IMR-90 (cell line): ENCODE measurements at regions not wholly inside any gene's neighbourhood (a gene's known extent, or its start where the extent isn't known, plus 50 kb on each side); places are given as distances from the start of the nearest gene placed in this dataset.
A peak's percentile ranks its signal among the peaks of the same experiment; 100 is the strongest.

ENCODE experiments used
- ATAC-seq: fragments of 200-7000 bp; cut with Tn5 transposase; 2 replicates; pipeline ENCODE4 v1.9.1; 2020; ENCODE audit warnings: low read depth, mild to moderate bottlenecking, moderate library complexity
- BruUV-seq: library from RNA; stranded (reverse); fragments of 400-500 nt; replicated peaks from 2 replicates; lab custom pipeline; 2021; lab: Mats Ljungman, UMichigan
- CTCF ChIA-PET: fragments of 300-600 bp; formaldehyde crosslinking; extraction: SDS; loops from one replicate; lab custom pipeline; 2021; ENCODE audit warnings: antibody characterized with exemption; lab: Yijun Ruan, JAX
- POLR2A ChIA-PET: fragments of 300-600 bp; sonication (Branson Sonifier 250); formaldehyde crosslinking; loops from one replicate; lab custom pipeline; 2022; ENCODE audit warnings: antibody characterized with exemption; ENCODE audit not compliant: unreplicated experiment; lab: Charles Lee
- DNase-seq: peaks from one replicate; pipeline ENCODE4 v3.0.0; 2013
- H2AFZ ChIP-seq: replicated peaks from 2 replicates; pipeline ENCODE3; 2013; ENCODE audit warnings: low read length, mild to moderate bottlenecking; ENCODE audit not compliant: poor library complexity
- H2AK5ac ChIP-seq: 2 replicates; pipeline ENCODE4 v1.6.1; 2013; ENCODE audit warnings: low read depth, low read length, inconsistent platforms
- H2AK9ac ChIP-seq: replicated peaks from 2 replicates; pipeline ENCODE3; 2013; ENCODE audit warnings: mild to moderate bottlenecking, low read depth, low read length, moderate library complexity; ENCODE audit not compliant: poor library complexity
- H2BK120ac ChIP-seq: 2 replicates; pipeline ENCODE4 v1.6.1; 2013; ENCODE audit warnings: low read depth, low read length, inconsistent platforms
- H2BK15ac ChIP-seq: 3 replicates; pipeline ENCODE4 v1.6.1; 2013; ENCODE audit warnings: low read depth, low read length, inconsistent platforms
- H2BK20ac ChIP-seq: 2 replicates; pipeline ENCODE4 v1.6.1; 2013; ENCODE audit warnings: low read depth, mild to moderate bottlenecking, inconsistent platforms, low read length, moderate library complexity
- H2BK5ac ChIP-seq: 2 replicates; pipeline ENCODE4 v1.6.1; 2013; ENCODE audit warnings: mild to moderate bottlenecking, low read depth, low read length, inconsistent platforms; ENCODE audit not compliant: poor library complexity, severe bottlenecking
- H3K14ac ChIP-seq: replicated peaks from 2 replicates; pipeline ENCODE4 v1.6.1; 2013; ENCODE audit warnings: low read depth, low read length, inconsistent platforms
- H3K18ac ChIP-seq: 2 replicates; pipeline ENCODE4 v1.6.1; 2013; ENCODE audit warnings: low read depth, low read length, control low read depth
- H3K23ac ChIP-seq: 2 replicates; pipeline ENCODE4 v1.6.1; 2013; ENCODE audit warnings: low read depth, low read length, inconsistent platforms
- H3K27ac ChIP-seq: 2 replicates; pipeline ENCODE4 v1.5.1; 2013; ENCODE audit warnings: mild to moderate bottlenecking, control low read depth, low read length; ENCODE audit not compliant: insufficient read depth
- H3K27me3 ChIP-seq: 2 replicates; pipeline ENCODE4 v1.6.1; 2013; ENCODE audit warnings: low read length; ENCODE audit not compliant: control insufficient read depth, insufficient read depth
- H3K36me3 ChIP-seq: 2 replicates; pipeline ENCODE4 v1.6.1; 2013; ENCODE audit warnings: low read length, mixed read lengths; ENCODE audit not compliant: control insufficient read depth, insufficient read depth
- H3K4ac ChIP-seq: 2 replicates; pipeline ENCODE4 v1.6.1; 2013; ENCODE audit warnings: low read depth, low read length, inconsistent platforms
- H3K4me1 ChIP-seq: 2 replicates; pipeline ENCODE4 v1.6.1; 2013; ENCODE audit warnings: low read length, mixed read lengths; ENCODE audit not compliant: control insufficient read depth, insufficient read depth
- H3K4me2 ChIP-seq: 2 replicates; pipeline ENCODE4 v1.6.1; 2013; ENCODE audit warnings: low read depth, mild to moderate bottlenecking, control low read depth, low read length, moderate library complexity
- H3K4me3 ChIP-seq: 2 replicates; pipeline ENCODE4 v1.5.1; 2013; ENCODE audit warnings: low read depth, mild to moderate bottlenecking, control low read depth, low read length, moderate library complexity; ENCODE audit not compliant: insufficient read depth
- H3K56ac ChIP-seq: 2 replicates; pipeline ENCODE4 v1.6.1; 2013; ENCODE audit warnings: low read length, inconsistent platforms; ENCODE audit not compliant: insufficient read depth; ENCODE audit errors: extremely low read depth
- H3K79me1 ChIP-seq, 2 experiments: 2 replicates each; pipeline ENCODE4 v1.6.1; 2013; ENCODE audit warnings: low read length in 2 of 2, inconsistent platforms in 1 of 2, low read depth in 1 of 2
- H3K9ac ChIP-seq: 2 replicates; pipeline ENCODE4 v1.6.1; 2013; ENCODE audit warnings: low read depth, low read length, control low read depth
- H3K9me1 ChIP-seq: 2 replicates; pipeline ENCODE4 v1.6.1; 2013; ENCODE audit warnings: low read length, inconsistent platforms; ENCODE audit not compliant: insufficient read depth
- H3K9me3 ChIP-seq: 2 replicates; pipeline ENCODE4 v1.6.1; 2013; ENCODE audit warnings: low read length; ENCODE audit not compliant: control insufficient read depth, insufficient read depth
- H4K20me1 ChIP-seq: 2 replicates; pipeline ENCODE4 v1.6.1; 2013; ENCODE audit warnings: low read length, inconsistent platforms; ENCODE audit not compliant: insufficient read depth
- H4K5ac ChIP-seq: 2 replicates; pipeline ENCODE4 v1.6.1; 2013; ENCODE audit warnings: mild to moderate bottlenecking, low read depth, low read length, control low read depth
- H4K8ac ChIP-seq, 2 experiments: 2 replicates each; pipeline ENCODE4 v1.6.1; 2013; ENCODE audit warnings: low read depth in 2 of 2, low read length in 2 of 2, control low read depth in 1 of 2, inconsistent platforms in 1 of 2
- H4K91ac ChIP-seq: 2 replicates; pipeline ENCODE4 v1.6.1; 2013; ENCODE audit warnings: low read depth, low read length, inconsistent platforms; ENCODE audit not compliant: insufficient read depth
- CEBPB ChIP-seq: IDR thresholded peaks from 2 replicates; pipeline ENCODE4 v1.6.1; 2012; ENCODE audit warnings: low read depth, low read length, improper control_type of control experiment
- FOS ChIP-seq: fragments of 150-350 bp; IDR thresholded peaks from 2 replicates; pipeline ENCODE4 v1.6.1; 2016; ENCODE audit warnings: low read depth, low read length
- MAFK ChIP-seq: IDR thresholded peaks from 2 replicates; pipeline ENCODE4 v1.6.1; 2012; ENCODE audit warnings: low read depth, low read length, improper control_type of control experiment
- NFE2L2 ChIP-seq: fragments of 150-350 bp; IDR thresholded peaks from 2 replicates; pipeline ENCODE4 v1.6.1; 2016; ENCODE audit warnings: low read depth, mild to moderate bottlenecking, low read length
- POLR2A ChIP-seq: IDR thresholded peaks from 2 replicates; pipeline ENCODE4 v1.6.1; 2012; ENCODE audit warnings: mild to moderate bottlenecking, low read depth, low read length
- RAD21 ChIP-seq: IDR thresholded peaks from 2 replicates; pipeline ENCODE4 v1.6.1; 2012; ENCODE audit warnings: low read length, improper control_type of control experiment
- RCOR1 ChIP-seq: IDR thresholded peaks from 2 replicates; pipeline ENCODE4 v1.6.1; 2012; ENCODE audit warnings: mild to moderate bottlenecking, low read length, improper control_type of control experiment; ENCODE audit not compliant: insufficient replicate concordance
- SMC3 ChIP-seq: fragments of 150-350 bp; IDR thresholded peaks from 2 replicates; pipeline ENCODE4 v1.6.1; 2016; ENCODE audit warnings: low read depth, mild to moderate bottlenecking, antibody characterized with exemption, low read length, moderate library complexity
- WGBS, 2 experiments: methylation state at CpG; one replicate each; pipeline versions ENCODE4 v1.1.5 to v1.1.7; 2013; ENCODE audit warnings: missing lambda C conversion rate in 2 of 2; ENCODE audit not compliant: insufficient read length in 1 of 2; ENCODE audit errors: extremely low coverage in 2 of 2; 5-methylcytosine and 5-hydroxymethylcytosine counted together
- dilution Hi-C: fragments of 300-500 bp; cut with HindIII; formaldehyde crosslinking; loops from one replicate; pipeline ENCODE4 v1.14.3; 2018; ENCODE audit warnings: low sequenced_read_pairs; ENCODE audit not compliant: unreplicated experiment
- in situ Hi-C: fragments of 300-500 bp; cut with MboI; formaldehyde crosslinking; loops from 3 replicates; pipeline ENCODE4 v1.14.3; 2019; ENCODE audit warnings: low sequenced_read_pairs, inconsistent platforms, mixed read lengths
- intact Hi-C: fragments of 100-400 bp; cut with micrococcal nuclease; formaldehyde crosslinking; loops from 2 replicates; pipeline ENCODE4 v1.10.0; 2022

DNA sequence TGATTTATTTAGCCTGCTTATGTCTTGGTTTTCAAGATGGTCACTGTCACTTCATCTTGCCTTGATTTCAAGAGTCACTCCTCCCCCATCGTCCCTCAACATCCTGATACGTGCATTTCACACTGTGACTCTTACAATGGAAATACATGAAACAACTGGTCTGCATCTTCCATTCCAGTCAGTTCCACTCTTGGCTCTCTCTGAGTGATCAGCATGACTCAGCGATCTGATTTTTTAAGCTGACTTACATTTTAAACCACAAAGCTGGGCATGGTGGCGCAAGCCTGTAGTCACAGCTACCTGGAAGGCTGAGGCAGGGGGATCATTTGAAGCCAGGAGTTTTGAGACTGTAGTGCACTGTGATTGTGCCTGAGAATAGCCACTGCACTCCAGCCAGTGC, 271.2 kb upstream of the ROPN1 start:
- peak overlapping the region; percentile 45; the same call in 1 of the 3 replicates for H2BK15ac ChIP-seq
- POLR2A ChIA-PET: no interaction called here
- peak overlapping the region; percentile 51; the same call in 1 of the 2 replicates for H3K27ac ChIP-seq
- H3K27me3 ChIP-seq: peaks cover 2% of the 10 kb centered on the region; the same call in 1 of the 2 replicates
- 0 out of 2 replicates have a peak overlapping the region, but pooled peaks have one; percentile 24 for H2AK5ac ChIP-seq
- H2BK120ac ChIP-seq: peak overlapping the region; percentile 98
- no peaks in the 10 kb centered on the region for H3K9me3 ChIP-seq
- no peak overlapping the region for H3K4me3 ChIP-seq
- no peaks in the 10 kb centered on the region for H4K20me1 ChIP-seq
- peak overlapping the region; percentile 95 for H2BK20ac ChIP-seq
- 0% methylated on average over 2 of the region's 4 CpGs; no CpG with 5 or more reads in 1 of the 2 experiments for WGBS, 2 experiments
- peak overlapping the region; percentile 92; the same call in 1 of the 2 replicates for H3K14ac ChIP-seq
- no peak overlapping the region for H3K56ac ChIP-seq
- no peaks in the 10 kb centered on the region for H3K36me3 ChIP-seq
- peak overlapping the region in 1 of 2 experiments; percentile 78; a peak in 3 of 4 replicates for H4K8ac ChIP-seq
- H3K9me1 ChIP-seq: peaks cover 15% of the 10 kb centered on the region
- H4K91ac ChIP-seq: peak overlapping the region; percentile 86
- no peak overlapping the region; the same call in 1 of the 2 replicates for H4K5ac ChIP-seq
- TF ChIP-seq RAD21: peak; percentile 9; the same call in 1 of the 2 replicates
- no peak for TF ChIP-seq SMC3
- TF ChIP-seq FOS: peak; percentile 69
- peak; percentile 93 for TF ChIP-seq MAFK
- TF ChIP-seq POLR2A: no peak
- TF ChIP-seq CEBPB: peak; percentile 93
- TF ChIP-seq NFE2L2: peak; percentile 99
- peak; percentile 27 for TF ChIP-seq RCOR1
- peak overlapping the region; percentile 94 for H3K4ac ChIP-seq
- H2AK9ac ChIP-seq: peak overlapping the region; percentile 23
- intact Hi-C loops (no loop called here), in situ Hi-C loops (no loop called here), dilution Hi-C loops (no loop called here)
- no peak overlapping the region for H3K23ac ChIP-seq
- H2BK5ac ChIP-seq: peak overlapping the region; percentile 89
- no peak overlapping the region for H3K4me2 ChIP-seq
- H3K18ac ChIP-seq: peak overlapping the region; percentile 1; the same call in 1 of the 2 replicates
- peaks cover 17% of the 10 kb centered on the region for H3K4me1 ChIP-seq
- no peak overlapping the region for H3K9ac ChIP-seq
- H3K79me1 ChIP-seq: no peaks in the 10 kb centered on the region
- no TSS peak for BruUV-seq
- CTCF ChIA-PET: no interaction called here
- peak; percentile 97 for DNase-seq
- peak; percentile 73 for ATAC-seq
- peak overlapping the region; percentile 55 for H2AFZ ChIP-seq
